GM19025 (cell line): ENCODE measurements at regions not wholly inside any gene's neighbourhood (a gene's known extent, or its start where the extent isn't known, plus 50 kb on each side); places are given as distances from the start of the nearest gene placed in this dataset.
A peak's percentile ranks its signal among the peaks of the same experiment; 100 is the strongest.
"Not testable (repeated sequence)": the region's sequence is repeated elsewhere in the genome, so short reads cannot be mapped to it uniquely, and the experiment has no call there.

Source experiments
- ATAC-seq: cut with Tn5 transposase; IDR thresholded peaks from one replicate; pipeline ENCODE4 v1.9.1; 2021; ENCODE audit warnings: mild to moderate bottlenecking, low read depth, moderate library complexity; ENCODE audit not compliant: unreplicated experiment

DNA sequence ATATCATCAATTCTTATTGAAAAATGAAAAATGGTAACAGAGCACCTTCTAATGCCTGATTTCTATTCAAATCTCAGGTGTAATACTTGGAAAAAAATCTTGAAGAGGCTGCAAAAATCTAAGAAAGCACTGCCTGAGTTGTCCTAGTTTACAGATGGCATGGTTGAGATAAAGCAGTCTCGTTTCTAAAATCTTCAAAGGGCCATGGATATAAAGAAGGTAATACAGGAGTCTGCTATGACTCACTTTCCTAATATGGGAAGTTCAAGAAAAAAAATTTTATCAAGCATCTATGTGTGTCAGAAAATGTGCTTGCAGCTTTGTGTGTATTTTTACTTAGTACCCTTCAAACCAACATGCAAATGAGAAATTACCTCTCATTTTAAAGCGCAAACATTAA is 163.3 kb downstream of the DMAC1 start:
- ATAC-seq = no peak

DNA sequence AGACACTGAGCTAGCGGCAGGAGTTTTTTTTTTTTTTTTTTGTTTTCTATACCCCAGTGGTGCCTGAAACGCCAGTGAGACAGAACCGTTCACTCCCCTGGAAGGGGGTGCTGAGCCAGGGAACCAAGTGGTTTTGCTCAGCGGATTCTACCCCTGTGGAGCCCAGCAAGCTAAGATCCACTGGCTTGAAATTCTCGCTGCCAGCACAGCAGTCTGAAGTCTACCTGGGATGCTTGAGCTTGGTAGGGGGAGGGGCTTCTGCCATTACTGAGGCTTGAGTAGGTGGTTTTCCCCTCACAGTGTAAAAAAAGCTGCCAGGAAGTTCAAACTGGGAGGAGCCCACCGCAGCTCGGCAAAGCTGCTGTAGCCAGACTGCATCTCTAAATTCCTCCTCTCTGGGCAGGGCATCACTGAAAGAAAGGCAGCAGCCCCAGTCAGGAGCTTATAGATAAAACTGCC is 173.0 kb downstream of the DMAC1 start:
- not testable (repeated sequence) for ATAC-seq

DNA sequence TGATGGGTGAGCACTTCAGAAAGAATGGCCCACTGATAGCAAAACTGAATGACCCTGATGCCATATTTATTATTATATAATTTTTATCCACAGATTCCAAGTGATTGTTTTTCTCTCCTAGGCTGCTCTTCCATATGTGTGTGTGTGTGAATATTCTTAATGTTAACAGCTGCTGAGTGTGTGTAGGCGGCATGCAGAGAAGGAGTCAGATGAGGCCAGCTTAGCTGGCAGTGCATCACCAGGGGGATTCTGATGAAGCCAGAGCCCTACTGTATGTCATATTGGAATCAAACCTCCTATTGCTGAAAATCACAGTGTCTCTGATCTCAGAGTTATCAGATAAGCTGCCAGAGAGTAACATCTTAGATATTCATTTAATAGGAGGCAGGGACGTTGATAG is 177.1 kb downstream of the DMAC1 start:
- ATAC-seq = no peak

DNA sequence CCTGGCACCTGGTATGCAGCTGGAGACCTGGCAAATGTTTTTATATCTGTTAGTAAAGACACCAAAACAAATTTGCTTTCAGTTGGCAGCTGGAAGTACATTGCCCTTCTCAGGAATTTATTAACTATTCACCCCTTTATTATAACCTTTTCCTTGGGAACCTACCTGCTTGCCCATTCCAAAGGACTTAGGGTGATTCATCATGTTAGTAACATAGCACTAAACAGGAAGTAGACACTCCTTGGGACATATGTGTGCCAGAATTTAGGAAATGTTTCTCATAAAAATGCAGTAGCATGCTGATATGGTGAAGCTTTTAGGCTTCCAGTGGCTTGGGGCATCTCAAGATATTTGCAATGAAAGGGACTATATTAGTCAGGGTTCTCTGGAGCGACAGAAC is 184.2 kb downstream of the DMAC1 start:
- ATAC-seq = no peak

DNA sequence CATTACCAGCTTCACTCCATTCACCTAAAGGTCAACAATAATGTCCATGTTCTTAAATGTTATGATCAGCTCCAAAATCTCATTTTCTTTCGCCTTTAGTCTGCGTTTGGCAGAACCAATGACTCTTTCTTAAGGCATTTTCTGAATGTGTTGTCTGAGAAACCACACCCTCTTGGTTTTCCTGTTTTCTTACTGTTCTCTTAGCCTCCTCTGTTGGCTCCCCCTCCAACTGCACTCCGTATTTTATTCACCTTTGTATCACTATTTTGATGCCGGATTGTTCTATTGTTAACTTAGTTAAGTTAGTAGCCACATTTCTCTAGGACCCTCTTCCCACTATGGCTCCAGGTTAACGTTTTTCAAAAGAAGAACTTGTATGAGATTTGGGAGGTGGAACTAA is 185.6 kb downstream of the DMAC1 start:
- ATAC-seq = no peak

DNA sequence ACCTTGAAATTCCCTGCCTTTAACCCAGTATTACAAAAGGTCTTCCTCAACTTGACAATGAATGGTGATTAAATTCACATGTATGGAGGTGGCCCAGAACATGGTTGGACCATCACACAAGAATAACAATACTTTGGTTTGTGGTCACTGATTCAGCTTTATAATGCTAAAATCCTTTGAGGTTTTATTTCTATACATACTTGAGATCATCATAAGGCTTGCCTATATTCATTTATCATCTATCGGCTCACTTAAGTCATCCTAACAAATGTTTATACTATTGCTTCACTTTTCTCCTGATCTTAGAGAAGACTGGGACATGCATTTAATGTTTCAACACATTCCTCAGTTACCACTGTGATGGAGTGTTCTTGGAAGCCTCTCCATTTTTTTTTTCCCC is 191.3 kb downstream of the DMAC1 start:
- ATAC-seq = no peak

DNA sequence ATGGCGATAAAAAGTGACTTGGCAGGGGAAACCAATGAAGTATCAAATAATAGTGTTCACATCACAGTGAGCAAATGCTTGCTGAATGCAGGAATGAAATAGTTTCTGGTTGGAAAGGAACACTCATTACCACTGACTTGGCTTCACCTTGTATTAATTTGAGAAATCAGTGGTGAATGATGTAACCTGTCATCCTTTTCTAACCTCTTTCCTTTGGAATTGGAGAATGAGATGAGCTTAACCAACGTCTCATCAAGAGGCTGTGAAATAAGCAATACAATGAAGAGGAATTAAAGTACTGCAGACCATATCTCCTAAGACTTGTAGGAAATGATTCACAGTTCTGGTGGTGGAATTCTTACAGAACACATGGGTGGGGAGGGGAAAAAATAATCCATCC is 192.2 kb downstream of the DMAC1 start:
- no peak for ATAC-seq

DNA sequence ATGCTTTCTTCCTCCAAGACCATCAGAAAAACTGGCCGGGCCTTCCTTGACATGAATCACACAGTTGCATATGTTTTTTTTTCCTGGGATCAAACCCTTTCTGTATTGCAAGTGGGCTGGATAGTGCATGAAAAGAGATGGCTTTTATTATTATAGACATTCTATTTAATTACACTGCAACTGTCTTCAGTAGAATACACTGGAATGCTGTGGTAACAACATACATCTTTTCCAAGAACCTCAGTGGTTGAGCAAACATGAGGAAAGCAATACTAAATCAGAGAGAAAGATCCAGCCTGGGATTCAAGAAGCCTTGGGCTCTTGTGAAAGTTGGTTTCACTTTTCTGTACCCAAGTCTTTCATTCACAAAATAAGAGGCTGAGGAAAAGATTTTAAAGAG is 193.0 kb downstream of the DMAC1 start:
- no peak for ATAC-seq

DNA sequence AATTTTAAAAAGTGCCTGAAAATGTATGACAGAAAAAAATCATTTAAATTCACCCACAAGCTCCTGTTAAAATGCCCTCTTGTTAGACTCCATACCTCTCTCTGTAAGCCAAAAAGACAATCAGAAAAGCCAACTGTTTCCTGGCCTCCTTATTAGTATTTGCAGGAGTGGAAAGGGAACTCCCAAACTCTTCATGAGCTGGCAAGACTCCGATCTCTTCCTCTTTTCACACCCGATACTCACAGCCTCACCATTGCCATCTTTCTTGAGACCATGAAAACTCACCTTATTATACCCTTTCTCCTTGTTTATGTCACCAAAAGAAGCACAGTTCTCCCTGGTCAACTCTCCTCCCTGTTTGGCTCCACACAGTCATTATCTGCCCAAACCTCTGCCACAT is 197.8 kb downstream of the DMAC1 start:
- ATAC-seq = no peak

DNA sequence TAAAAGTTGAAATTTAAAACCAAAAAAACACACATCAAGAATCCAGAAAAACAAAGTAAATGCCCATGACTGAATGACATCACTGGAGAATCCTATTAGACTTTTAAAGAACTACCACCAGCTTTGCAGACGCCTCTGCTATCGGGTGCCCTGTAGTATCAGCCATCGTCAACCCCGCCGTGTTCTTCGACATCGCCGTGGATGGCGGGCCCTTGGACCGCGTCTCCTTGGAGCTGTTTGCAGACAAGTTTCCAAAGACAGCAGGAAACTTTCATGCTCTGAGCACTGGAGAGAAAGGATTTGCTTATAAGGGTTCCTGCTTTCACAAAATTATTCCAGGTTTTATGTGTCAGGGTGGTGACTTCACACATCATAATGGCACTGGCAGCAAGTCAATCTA is 201.9 kb downstream of the DMAC1 start:
- ATAC-seq = no peak

DNA sequence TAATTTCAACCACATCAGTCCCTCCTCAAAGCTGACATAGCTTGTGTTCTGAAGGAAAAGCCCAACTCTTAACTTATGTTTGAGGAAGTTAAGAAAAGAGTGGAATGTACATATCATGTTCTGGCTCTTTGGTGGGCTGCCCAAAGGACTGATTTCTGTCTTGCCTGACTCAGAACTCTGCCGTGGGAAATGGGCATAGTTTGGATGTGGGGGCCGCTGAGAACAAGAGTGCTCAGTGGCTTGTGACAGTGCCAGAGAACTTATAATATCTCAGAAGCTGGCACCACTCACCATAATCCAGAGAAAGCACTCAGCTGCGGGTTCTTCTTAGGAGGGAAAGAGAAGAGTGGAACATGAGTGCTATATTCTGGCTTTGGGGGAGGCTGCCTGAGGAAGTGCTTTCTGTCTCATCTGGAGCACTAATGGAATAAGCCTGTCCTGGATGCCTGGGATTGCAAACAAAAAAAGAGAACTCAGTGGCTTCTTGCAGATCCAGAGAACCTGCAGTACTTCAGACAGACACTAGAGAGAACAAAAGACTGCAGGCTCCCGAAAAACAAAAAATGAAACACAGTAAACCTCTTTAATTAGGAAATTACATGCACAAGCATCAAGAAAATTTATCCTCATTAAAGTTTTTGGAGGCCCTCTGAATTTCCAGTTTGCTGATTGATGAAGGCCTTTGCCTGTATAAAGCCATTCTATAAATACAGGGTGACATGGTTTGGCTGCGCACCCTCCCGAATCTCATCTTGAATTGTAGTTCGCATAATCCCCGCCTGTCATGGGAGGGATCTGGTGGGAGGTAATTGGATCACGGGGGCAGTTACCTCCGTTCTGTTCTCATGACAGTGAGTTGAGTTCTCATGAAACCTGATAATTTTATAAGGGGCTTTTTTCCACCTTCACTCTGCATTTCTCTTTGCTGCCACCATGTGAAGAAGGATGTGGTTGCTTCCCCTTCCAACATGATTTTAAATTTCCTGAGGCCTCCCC is 207.0 kb downstream of the DMAC1 start:
- no peak for ATAC-seq

DNA sequence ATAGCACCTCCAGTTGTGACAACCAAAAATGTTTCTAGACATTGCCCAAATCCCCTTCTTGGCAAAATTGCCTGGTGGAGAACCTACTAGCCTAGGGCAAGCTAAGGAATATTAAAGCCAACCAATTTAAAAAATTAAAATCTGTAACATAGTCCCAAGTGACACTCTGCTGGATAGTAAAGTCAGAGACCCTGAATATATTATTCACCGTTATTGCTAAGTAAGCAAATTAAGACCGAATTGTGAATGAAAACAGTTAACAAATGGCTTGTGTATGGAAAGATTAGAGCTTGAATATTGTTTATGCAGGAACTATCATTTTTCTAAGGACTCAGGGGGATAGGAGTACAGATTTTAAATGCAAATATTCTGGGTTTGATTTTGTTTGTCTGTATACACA is 208.1 kb downstream of the DMAC1 start:
- no peak for ATAC-seq

DNA sequence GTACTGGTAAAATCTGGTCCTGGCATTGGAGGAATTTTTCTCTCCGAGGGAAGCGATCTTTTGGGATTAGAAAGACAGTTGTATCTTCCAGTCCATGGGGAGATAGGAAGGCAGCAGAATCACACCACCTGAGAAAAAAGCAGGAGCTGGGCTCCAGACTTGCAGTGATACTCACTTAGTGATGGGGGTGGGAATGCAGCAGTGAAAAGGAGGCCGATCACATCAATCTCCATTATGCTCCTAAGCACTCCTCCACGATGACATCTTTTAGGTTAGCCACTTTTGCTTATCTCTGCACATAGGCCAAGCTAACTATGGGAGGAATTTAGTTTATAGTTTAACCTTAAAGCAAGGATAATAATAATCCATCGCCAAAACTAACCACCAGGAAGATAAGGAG is 219.0 kb downstream of the DMAC1 start:
- no peak for ATAC-seq

DNA sequence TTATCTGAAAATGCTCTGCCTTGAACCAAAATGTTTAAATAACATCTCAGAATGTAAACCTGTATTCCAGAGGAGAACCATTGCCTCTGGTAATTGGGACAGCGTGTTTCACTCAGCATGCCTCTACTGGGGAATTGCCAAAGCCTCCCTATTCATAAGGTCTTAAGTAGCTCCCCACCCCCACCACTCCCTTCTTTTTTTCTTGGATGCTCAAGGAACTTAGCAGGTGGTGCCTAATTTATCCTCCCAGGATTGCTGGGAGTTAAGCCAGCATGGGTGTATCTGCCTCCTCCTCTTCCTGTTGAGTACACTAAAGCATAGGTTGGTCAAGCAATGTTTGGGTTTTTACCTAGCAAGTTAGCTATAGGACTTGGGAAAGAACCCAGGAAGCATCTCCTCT is 220.2 kb downstream of the DMAC1 start:
- no peak for ATAC-seq

DNA sequence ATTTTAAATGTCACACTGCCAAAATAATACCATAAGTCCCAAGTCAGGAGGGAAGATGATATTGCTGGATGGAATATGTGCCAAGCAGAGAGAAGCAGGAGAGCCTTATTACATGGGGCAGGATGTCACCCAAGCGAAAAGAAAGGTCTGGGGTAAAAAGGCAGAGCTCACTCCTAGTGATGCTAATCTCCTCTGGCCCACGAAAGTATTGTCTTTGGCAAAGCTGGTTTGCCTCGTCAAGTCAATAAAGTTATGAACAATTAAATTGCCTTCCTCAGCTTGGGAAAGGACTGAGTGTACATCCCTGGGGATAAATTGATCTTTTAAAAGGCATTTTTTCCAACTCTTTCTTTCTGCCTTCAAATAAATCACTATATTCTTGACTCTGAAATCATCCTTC is 220.6 kb downstream of the DMAC1 start:
- no peak for ATAC-seq

DNA sequence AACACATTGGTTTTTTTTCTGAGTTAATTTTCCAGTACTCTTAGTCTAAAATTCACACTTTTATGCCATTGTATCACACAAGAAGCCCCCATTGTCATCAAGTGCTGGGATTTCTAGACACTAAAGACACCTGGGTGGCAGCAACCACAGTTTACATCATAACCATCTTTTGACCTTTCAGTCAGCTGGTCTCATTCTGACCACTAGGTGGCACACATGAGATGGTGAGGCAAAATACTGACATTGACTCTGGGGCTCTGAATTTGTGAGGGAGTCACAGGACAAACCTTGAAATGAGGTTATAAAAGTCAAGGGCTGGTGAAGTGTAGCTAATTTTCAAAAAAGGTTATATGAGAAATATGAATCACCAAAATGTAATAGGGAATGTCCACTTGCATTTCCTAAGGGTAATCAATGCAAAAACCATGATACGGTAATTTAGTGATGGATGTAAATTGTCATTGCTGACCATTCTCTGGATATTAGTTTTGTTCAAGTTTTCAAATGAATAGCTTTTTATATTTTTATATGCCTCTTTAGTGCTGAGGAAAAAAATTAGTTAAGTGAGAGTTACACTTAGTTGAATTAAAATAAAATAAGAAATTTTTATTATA is 229.4 kb downstream of the DMAC1 start:
- ATAC-seq = peak; percentile 85

DNA sequence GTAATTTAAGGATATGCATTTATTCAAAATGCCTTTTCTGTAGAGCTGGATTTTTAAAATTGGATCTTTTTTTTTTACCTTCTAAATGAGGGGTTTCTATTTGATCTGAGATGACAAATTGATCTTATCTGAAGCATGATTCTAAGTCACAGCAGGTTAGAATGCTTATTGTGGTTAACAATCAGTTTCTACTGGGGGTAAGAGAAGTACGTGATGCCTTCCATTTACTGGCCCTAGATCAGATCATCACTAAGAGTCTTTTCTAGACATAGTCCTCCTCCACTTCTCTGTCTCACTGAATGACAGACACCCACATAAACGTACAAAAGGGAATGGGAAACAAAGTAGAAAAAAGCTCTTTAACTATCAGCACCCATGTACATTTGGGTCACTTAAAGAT is 231.9 kb downstream of the DMAC1 start:
- ATAC-seq = no peak

DNA sequence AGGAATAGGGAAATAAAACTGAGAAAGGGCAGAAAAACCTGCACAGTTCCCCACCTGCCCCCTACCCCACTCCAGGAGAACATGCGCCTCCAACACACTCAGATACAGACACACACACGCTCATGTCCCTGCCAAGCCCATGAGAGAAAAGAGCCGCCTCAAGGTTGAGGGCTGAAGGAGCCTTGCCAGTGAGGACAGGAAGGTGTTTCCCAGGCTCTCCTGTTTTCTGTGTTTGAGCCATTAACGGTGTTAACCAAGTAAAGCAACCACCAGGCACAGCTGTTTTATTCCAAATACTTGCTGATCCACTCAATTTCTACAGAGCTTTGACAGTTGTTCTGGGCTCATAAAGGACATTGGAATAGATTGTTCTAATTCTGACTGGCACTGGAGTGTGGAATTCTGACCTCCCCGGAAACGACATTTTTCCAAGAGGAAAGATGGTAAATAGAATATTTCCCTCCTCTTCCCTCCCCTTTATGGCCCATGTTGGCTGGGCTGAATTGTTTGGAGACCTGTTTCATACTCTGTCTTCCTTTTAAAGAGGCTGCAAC is 238.0 kb downstream of the DMAC1 start:
- no peak for ATAC-seq

DNA sequence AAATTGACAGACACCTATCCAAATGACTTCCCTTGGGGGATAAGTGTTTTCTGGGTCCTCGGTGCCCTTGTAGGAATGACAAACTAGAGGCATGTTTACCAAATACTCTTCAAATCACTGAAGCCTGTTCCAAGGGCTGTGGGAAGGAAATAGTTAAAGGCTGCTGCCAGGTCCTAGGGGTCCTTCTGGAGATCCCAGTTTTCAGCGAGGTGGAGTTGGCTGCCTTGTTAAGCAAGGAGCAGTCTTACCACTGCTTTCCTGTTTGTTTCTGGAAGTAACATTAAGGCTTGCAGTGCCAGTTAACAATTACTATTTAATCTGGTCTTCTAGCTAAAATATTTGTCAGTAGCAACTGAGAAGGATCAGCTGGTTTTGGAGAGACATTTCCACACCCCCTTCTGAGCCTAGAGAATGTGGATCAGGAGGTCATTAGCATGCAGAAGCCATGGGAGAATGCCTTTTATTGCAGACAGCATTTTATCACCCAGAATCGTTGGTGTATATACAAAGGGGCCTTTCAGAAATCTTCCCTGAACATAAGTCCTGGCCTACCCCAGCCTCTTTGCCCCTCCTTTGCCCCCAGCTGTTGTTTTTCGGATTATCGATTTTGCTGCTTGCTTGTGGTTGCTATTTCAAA is 238.8 kb downstream of the DMAC1 start:
- no peak for ATAC-seq

DNA sequence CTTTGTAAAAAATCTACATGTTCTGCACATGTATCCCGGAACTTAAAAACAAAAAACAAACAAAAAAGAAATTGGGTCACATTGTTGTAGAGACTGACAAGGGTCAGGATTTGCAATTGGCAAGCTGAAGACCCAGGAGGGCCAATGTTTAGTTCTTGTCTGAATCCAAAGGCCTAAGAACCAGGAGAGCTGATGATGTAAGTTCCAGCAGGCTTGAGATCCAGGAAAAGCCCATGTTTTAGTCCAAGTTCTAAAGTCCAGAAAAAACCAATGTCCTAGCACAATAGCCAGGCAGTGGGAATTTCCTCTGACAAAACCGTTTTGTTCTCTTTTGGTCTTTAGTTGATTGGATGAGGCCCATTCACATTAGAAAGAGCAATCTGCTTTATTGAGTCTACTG is 244.9 kb downstream of the DMAC1 start:
- no peak for ATAC-seq

DNA sequence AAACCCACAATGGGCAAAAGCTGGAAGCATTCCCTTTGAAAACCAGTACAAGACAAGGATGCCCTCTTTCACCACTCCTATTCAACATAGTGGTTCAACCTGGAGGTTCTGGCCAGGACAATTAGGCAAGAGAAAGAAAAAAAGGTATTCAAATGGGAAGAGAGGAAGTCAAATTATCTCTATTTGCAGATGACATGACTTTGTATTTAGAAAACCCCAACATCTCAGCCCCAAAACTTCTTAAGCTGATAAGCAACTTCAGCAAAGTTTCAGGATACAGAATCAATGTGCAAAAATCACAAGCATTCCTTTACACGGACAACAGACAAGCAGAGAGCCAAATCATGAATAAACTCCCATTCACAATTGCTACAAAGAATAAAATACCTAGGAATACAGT is 246.9 kb downstream of the DMAC1 start:
- ATAC-seq = not testable (repeated sequence)
